Astrocyte of the spinal cord (primary cell): ENCODE measurements at regions not wholly inside any gene's neighbourhood (a gene's known extent, or its start where the extent isn't known, plus 50 kb on each side); places are given as distances from the start of the nearest gene placed in this dataset.

Experiments
- DNase-seq: peaks from one replicate; pipeline ENCODE4 v3.0.0; 2011; ENCODE audit warnings: low read depth, low spot score
- H3K4me3 ChIP-seq: 2 replicates; pipeline ENCODE4 v1.5.1; 2011; ENCODE audit warnings: low read depth, mild to moderate bottlenecking, low read length, moderate library complexity
- in situ Hi-C: cut with HindIII; loops from 2 replicates; pipeline ENCODE4 v1.10.0; 2017; ENCODE audit warnings: low sequenced_read_pairs
- TF ChIP-seq, protein P1 (sequence below): IDR thresholded peaks from 2 replicates; pipeline ENCODE4 v1.5.1; 2012; ENCODE audit warnings: low read depth, mild to moderate bottlenecking, low read length, inconsistent platforms

- TF ChIP-seq, protein P1, sequence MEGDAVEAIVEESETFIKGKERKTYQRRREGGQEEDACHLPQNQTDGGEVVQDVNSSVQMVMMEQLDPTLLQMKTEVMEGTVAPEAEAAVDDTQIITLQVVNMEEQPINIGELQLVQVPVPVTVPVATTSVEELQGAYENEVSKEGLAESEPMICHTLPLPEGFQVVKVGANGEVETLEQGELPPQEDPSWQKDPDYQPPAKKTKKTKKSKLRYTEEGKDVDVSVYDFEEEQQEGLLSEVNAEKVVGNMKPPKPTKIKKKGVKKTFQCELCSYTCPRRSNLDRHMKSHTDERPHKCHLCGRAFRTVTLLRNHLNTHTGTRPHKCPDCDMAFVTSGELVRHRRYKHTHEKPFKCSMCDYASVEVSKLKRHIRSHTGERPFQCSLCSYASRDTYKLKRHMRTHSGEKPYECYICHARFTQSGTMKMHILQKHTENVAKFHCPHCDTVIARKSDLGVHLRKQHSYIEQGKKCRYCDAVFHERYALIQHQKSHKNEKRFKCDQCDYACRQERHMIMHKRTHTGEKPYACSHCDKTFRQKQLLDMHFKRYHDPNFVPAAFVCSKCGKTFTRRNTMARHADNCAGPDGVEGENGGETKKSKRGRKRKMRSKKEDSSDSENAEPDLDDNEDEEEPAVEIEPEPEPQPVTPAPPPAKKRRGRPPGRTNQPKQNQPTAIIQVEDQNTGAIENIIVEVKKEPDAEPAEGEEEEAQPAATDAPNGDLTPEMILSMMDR = no peak
- no peak for DNase-seq
- no peak overlapping the region for H3K4me3 ChIP-seq
- in situ Hi-C loops = no loop called here
These were observed 550.7 kb downstream of the KCTD12 start for GRCh38 chr13:76335463-76335862.

DNA sequence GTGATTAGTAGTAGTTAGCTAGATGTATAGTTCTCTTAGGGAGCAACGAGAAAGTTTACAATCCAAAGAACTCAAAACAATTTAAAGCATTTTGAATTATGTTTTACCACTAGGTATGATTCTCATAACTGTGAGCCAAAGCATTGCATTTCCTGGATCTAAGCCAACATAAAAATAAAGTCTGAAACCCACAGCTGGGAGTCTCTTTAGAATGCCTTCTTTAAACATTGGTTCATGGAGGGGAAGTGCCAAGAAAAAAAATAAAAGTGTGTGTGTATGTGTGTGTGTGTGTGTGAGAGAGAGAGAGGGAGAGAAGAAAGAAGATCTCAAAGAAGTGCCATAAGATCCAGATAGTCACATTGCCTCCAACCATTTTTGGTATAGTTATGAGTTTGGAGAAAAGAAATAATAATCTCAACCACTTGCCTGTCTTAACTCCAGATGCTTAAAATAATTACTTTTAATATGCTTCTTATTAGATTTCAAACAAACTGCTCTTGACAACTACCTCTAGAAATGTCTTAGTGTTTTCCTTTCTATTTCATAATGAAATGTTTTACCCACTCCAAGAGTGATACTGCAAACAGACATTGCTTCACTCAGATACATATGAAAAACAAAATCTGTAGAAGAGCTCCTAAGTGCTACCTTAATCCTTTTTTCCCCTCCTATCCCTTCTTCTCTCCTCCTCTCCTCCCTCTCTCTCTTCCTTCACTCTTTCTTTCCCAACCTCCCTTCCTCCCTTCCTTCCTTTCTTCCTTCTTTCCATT, 554.1 kb downstream of the KCTD12 start:
- H3K4me3 ChIP-seq = no peak overlapping the region
- TF ChIP-seq, protein P1 = no peak
- DNase-seq = peak; percentile 83
- in situ Hi-C loops = no loop called here

DNA sequence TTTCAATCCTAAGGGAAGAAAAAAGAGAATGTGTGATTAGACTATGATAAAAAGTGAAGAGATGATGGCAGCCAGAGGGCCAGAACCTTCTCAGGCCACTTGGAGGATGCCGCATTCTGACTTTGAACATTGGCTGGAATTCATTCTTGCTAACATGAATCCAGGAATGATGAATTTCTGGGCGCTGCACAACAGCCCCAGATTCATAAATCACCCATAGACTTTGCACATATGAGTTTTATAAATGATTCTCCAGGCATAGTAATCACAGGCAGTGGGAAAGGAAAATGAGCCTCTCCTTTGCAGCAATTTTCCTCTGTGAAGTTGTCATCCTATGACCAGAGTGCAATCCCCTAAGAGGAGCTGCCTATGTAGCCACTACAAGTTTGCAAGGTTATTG, 555.4 kb downstream of the KCTD12 start:
- in situ Hi-C loops = no loop called here

DNA sequence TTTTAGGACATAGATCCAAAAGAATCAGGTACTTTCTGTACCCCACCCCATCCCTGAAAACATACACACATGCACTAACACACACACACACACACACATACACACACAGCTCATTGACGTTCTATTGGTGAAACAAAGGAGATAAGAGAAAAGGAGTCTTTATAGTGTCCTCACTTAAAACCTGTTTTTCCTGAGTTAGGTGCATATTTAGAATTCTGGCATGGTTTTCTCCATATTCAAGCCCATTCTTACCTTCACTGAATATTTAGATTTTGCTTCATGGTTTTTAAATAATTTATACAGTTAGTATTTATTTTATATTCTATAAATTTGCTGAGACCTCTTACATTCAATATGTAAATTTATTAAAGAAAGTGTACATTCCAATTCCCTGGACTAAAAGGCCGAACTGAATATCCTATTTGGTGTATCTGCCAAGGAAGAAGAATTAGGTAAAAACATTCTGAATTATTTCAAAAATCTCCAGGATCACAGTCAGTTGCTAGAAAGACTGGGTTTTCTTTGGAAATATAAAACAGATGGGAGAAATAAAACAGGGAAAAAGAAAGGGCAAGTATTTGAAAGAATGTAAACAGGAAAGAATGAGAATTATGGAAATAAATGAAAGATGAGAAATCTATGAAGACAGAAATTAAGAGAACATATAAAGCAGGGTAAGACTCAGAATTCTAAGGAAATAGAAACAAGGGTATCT, 556.2 kb downstream of the KCTD12 start:
- TF ChIP-seq, protein P1 = no peak
- in situ Hi-C loops = no loop called here
- no peak for DNase-seq
- H3K4me3 ChIP-seq = no peak overlapping the region

More for the DNA sequence above, 555.4 kb downstream of the KCTD12 start:
- no peak overlapping the region for H3K4me3 ChIP-seq
- TF ChIP-seq, protein P1 = no peak
- DNase-seq = no peak

DNA sequence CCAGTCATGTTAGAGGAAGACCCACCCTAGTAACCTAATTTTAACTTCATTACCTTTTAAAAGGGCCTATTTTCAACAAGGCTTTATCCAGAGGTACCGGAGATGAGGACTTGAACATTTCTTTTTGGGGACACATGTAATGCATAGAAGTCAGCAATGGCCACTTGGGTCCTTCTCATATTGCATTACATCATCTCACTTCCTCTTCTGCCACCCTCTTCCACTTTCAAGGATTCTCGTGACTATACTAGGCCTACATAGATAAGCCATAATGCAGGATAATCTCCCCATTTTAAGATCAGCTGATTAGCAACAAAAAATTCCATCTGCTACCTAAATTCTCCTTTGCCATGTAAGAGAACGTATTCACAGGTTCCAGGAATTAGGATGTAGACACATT, 557.2 kb downstream of the KCTD12 start:
- H3K4me3 ChIP-seq = no peak overlapping the region
- TF ChIP-seq, protein P1 = no peak
- DNase-seq = no peak
- in situ Hi-C loops = no loop called here

GRCh38 chr13:76326343-76326742, 559.9 kb downstream of the KCTD12 start:
- TF ChIP-seq, protein P1 = no peak
- H3K4me3 ChIP-seq = no peak overlapping the region
- DNase-seq = no peak
- in situ Hi-C loops = no loop called here
